Stomach (tissue), 8 donors: ENCODE measurements at regions not wholly inside any gene's neighbourhood (a gene's known extent, or its start where the extent isn't known, plus 50 kb on each side); places are given as distances from the start of the nearest gene placed in this dataset.

Source experiments
- DNase-seq, 2 donors: peaks; one replicate each; pipeline versions ENCODE4 v3.0.0 to v3.0.0-alpha.2; 2013 to 2019
- H3K27ac ChIP-seq, 5 donors: fragments of 200-600 bp in 4 of 5; sonication (generic) in 4 of 5; one replicate each; pipeline ENCODE4 v1.5.1; 2013 to 2019; ENCODE audit warnings: mild to moderate bottlenecking in 1 of 5, moderate library complexity in 1 of 5
- H3K27me3 ChIP-seq, 3 donors: fragments of 200-600 bp; sonication (generic); one replicate each; pipeline ENCODE4 v1.5.1; 2017 to 2019; ENCODE audit warnings: mixed run types in 1 of 3
- H3K36me3 ChIP-seq, 4 donors: fragments of 200-600 bp; sonication (generic); 1 replicate in 3 of 4; 2 replicates in 1 of 4; pipeline ENCODE4 v1.5.1; 2016 to 2019
- H3K4me1 ChIP-seq, 4 donors: fragments of 200-600 bp; sonication (generic); one replicate each; pipeline ENCODE4 v1.5.1; 2016 to 2019
- H3K4me3 ChIP-seq, 4 donors: fragments of 200-600 bp; sonication (generic) in 3 of 4; one replicate each; pipeline ENCODE4 v1.5.1; 2016 to 2019; ENCODE audit warnings: mild to moderate bottlenecking in 1 of 4
- H3K9me3 ChIP-seq, 4 donors: fragments of 200-600 bp; sonication (generic); one replicate each; pipeline ENCODE4 v1.5.1; 2016 to 2019
- CTCF ChIP-seq, 7 experiments: fragments of 450-650 bp in 4 of 7; fragments of 200-600 bp in 3 of 7; sonication (generic) in 3 of 7; IDR thresholded peaks; one replicate each; pipeline ENCODE4 v1.5.1; 2016 to 2019; ENCODE audit warnings: antibody characterized with exemption in 7 of 7, control low read depth in 2 of 7, mild to moderate bottlenecking in 1 of 7
- EP300 ChIP-seq: sonication (generic); formaldehyde crosslinking; IDR thresholded peaks from one replicate; pipeline ENCODE4 v1.6.1; 2017; ENCODE audit warnings: antibody characterized with exemption
- POLR2A ChIP-seq, 4 donors: fragments of 450-650 bp; IDR thresholded peaks; one replicate each; pipeline ENCODE4 v1.6.1; 2016; ENCODE audit warnings: antibody characterized with exemption in 4 of 4, control low read depth in 2 of 4, mild to moderate bottlenecking in 1 of 4, moderate library complexity in 1 of 4
- POLR2AphosphoS5 ChIP-seq, 3 donors: sonication (generic); formaldehyde crosslinking; IDR thresholded peaks; one replicate each; pipeline ENCODE4 v1.6.1; 2016; ENCODE audit warnings: antibody characterized with exemption in 3 of 3
- WGBS, 5 donors: extraction: QIAGEN DNeasy Blood & Tissue Kit in 3 of 5; methylation state at CpG; one replicate each; pipeline versions ENCODE4 v1.1.5 to v1.1.7; 2013 to 2018; 5-methylcytosine and 5-hydroxymethylcytosine counted together
- intact Hi-C: fragments of 100-400 bp; cut with DNase I; formaldehyde crosslinking; loops from one replicate; pipeline ENCODE4 v1.15.1; 2023; ENCODE audit warnings: low total_unique reads
- donor health status: healthy with polysubstance abuse.
- donor health status: Bipolar disorder and iron deficiency.
- donor health status: healthy.

GRCh38 chr4:100679926-100680325 is 162.1 kb upstream of the EMCN start:
- 28 to 47% (median 37%) methylated on average over 1 of the region's 1 CpG for WGBS, 5 donors
- no peak for DNase-seq
- no peaks in the 10 kb centered on the region for H3K27me3 ChIP-seq
- no peak overlapping the region for H3K27ac ChIP-seq
- H3K4me1 ChIP-seq = no peaks in the 10 kb centered on the region
- H3K4me3 ChIP-seq = no peak overlapping the region
- no peak for TF ChIP-seq EP300
- TF ChIP-seq POLR2AphosphoS5 (IDR thresholded peaks at IDR 0.05) = no peak
- no peak for TF ChIP-seq POLR2A (IDR thresholded peaks at IDR 0.05)
- TF ChIP-seq CTCF (IDR thresholded peaks at IDR 0.05) = no peak
- intact Hi-C loops = no loop called here
- no peaks in the 10 kb centered on the region for H3K36me3 ChIP-seq
- no peaks in the 10 kb centered on the region for H3K9me3 ChIP-seq

GRCh38 chr4:100674976-100675375 is 157.2 kb upstream of the EMCN start:
- H3K27me3 ChIP-seq = no peaks in the 10 kb centered on the region
- no peak for DNase-seq
- intact Hi-C loops = no loop called here
- no peak overlapping the region for H3K4me3 ChIP-seq
- no peaks in the 10 kb centered on the region for H3K36me3 ChIP-seq
- TF ChIP-seq EP300 = no peak
- TF ChIP-seq POLR2AphosphoS5 (IDR thresholded peaks at IDR 0.05) = no peak
- TF ChIP-seq CTCF (IDR thresholded peaks at IDR 0.05) = no peak
- no peak for TF ChIP-seq POLR2A (IDR thresholded peaks at IDR 0.05)
- WGBS, 5 donors = 79 to 87% (median 85%) methylated on average over 3 of the region's 3 CpGs
- H3K4me1 ChIP-seq = no peaks in the 10 kb centered on the region
- no peaks in the 10 kb centered on the region for H3K9me3 ChIP-seq
- H3K27ac ChIP-seq = no peak overlapping the region

- Histone ChIP-seq H3K36me3 (no peaks in the 10 kb centered on the region), H3K27me3 (no peaks in the 10 kb centered on the region), H3K9me3 (no peaks in the 10 kb centered on the region), H3K4me1 (peaks cover 0 to 4% (median 0%) of the 10 kb centered on the region in 4 donors), H3K4me3 (no peak overlapping the region), H3K27ac (no peak overlapping the region)
- DNase-seq = peak in 1 of 2 donors; percentile 7
- intact Hi-C loops = no loop called here
- TF ChIP-seq POLR2AphosphoS5 (IDR thresholded peaks at IDR 0.05) (peak in 1 of 3 donors; percentile 40), POLR2A (IDR thresholded peaks at IDR 0.05) (no peak), CTCF (IDR thresholded peaks at IDR 0.05) (no peak), EP300 (no peak)
Observed at GRCh38 chr4:100657187-100657586, 139.4 kb upstream of the EMCN start.

- no peak overlapping the region for H3K27ac ChIP-seq
- WGBS, 5 donors = 56 to 69% (median 61%) methylated on average over 3 of the region's 3 CpGs
- no peak overlapping the region for H3K4me3 ChIP-seq
- no peaks in the 10 kb centered on the region for H3K9me3 ChIP-seq
- H3K36me3 ChIP-seq = no peaks in the 10 kb centered on the region
- TF ChIP-seq POLR2AphosphoS5 (IDR thresholded peaks at IDR 0.05) (no peak), EP300 (no peak), POLR2A (IDR thresholded peaks at IDR 0.05) (no peak), CTCF (IDR thresholded peaks at IDR 0.05) (no peak)
- H3K27me3 ChIP-seq = no peaks in the 10 kb centered on the region
- no peak for DNase-seq
- intact Hi-C loops = no loop called here
- H3K4me1 ChIP-seq = peaks cover 0 to under 1% (median 0%) of the 10 kb centered on the region in 4 donors
Observed at GRCh38 chr4:100651499-100652175, 133.8 kb upstream of the EMCN start.
